GM12872 (cell line): ENCODE measurements at regions not wholly inside any gene's neighbourhood (a gene's known extent, or its start where the extent isn't known, plus 50 kb on each side); places are given as distances from the start of the nearest gene placed in this dataset.

Experiments used
- CTCF ChIP-seq: IDR thresholded peaks from 3 replicates; pipeline ENCODE4 v1.5.1; 2011; ENCODE audit warnings: low read depth, mild to moderate bottlenecking, low read length, moderate library complexity; ENCODE audit not compliant: insufficient read depth

GRCh38 chr11:92122561-92122960 lies 102.1 kb upstream of the FAT3 start:
- no peak for TF ChIP-seq CTCF

DNA sequence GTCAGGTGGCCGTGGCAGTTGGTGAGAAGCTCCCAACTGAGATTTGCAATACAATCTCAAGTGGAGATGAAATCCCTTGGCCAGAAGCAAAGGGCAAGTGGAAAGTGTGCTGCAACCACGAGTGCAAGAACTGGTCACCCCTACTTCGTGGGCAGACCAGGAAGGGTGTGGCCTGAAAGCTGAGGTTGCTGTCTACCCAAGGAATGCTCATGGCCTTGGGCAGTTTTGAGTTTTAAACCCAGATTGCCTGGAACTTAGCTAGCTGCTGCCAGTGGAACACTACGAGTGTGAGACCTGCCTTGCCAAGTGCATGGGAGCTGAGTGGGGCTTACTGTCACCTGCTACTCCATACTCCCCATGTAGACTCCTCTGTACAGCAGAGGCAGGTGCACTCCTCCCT lies 113.3 kb upstream of the FAT3 start:
- TF ChIP-seq CTCF, result no peak

DNA sequence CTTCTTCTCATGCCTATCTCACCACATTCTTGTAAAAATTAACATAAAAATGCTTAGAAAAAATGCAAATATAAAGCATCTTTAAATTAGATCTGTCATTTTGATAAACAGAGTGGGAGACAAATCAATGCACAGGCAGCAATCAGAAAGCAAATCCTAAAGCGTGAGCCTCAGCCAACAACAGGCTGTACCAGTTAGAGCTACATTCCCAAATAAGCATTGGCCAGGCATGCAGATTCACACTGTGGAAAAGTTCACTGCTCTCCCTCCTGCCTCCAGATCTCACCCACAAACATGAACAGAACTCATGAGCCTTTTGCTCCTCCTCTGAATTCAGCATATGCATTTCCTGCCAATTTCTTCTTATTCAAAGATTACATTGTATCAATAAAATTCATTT lies 115.2 kb upstream of the FAT3 start:
- no peak for TF ChIP-seq CTCF

- TF ChIP-seq CTCF, result no peak
Measured at GRCh38 chr11:92107331-92107730, 117.3 kb upstream of the FAT3 start.

DNA sequence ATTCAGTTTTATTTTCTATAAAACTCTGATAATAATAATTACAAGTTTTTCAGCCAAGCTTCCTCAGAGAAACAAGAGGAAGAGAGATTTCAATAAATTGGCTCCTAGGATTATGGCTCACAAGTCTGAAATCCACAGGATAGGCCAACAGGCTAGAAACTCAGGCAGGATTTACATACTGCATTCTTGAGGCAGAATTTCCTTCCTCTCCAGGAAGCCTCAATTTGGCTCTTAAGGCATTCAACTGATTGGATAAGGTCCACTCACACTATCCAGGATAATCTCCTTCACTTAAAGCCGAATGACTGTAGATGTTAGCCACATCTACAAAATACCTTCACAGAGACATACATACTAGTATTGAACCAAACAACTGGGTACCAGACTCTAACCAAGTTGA lies 120.3 kb upstream of the FAT3 start:
- TF ChIP-seq CTCF, result no peak

DNA sequence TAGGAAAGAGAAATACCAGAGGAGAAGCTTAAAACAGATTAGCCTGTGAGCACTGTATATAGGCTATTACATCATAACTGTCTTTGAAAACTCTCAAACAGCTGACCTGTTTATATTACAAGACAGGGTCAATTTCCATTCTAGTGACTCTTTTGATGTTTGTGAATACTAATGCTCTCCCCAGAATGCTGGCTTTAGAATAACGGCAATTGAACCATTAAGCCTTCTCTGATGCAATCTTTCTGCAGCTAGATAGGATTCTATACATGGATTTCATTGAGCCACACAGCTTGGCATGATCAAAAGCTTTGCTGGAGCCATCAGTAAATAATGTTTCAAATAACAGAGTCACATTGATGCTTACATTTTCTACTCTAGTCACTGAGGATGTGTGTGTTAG lies 122.7 kb upstream of the FAT3 start:
- no peak for TF ChIP-seq CTCF

DNA sequence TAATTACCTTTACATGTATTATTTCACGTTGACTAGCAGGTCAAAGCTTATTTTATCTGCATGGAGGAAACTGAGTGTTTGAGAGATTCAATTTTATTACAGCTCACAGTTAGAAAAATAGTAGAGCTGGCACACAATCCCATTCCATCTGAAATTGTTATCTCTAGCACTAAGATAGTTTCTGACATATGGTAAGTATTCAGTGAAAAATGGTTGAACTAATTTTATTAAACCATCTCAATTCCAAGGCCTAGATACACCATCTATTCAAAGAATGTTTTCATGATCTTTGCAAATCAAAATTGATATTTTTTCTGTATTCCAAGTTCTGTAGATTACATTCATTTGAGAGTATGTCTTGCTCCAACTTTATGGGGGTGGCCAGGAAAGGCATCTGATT lies 125.4 kb upstream of the FAT3 start:
- no peak for TF ChIP-seq CTCF

GRCh38 chr11:92098172-92098571 lies 126.4 kb upstream of the FAT3 start:
- TF ChIP-seq CTCF, result no peak
